GM19452 (cell line): ENCODE measurements at regions not wholly inside any gene's neighbourhood (a gene's known extent, or its start where the extent isn't known, plus 50 kb on each side); places are given as distances from the start of the nearest gene placed in this dataset.
"Not testable (repeated sequence)": the region's sequence is repeated elsewhere in the genome, so short reads cannot be mapped to it uniquely, and the experiment has no call there.

Experiments
- ATAC-seq: cut with Tn5 transposase; IDR thresholded peaks from one replicate; pipeline ENCODE4 v1.9.1; 2021; ENCODE audit not compliant: unreplicated experiment

DNA sequence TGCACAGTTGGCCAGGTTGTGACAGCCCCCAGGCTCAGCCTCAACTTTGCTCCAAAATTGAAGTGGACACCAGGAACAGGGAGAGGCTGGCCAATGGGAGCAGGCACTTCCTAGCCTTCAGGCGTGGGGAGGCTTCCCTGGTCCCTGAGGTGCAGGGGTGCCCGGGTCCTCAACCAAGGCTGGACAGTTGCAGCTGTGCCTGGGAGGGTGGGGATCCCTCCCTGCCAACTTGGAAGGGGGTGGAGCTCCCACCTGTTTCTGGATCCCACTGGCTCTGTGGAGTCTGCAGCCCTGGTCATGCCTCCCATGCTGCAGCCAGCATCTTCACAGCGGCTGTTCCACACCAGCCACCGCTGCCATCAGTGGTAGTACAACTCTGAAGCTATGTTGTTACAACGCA is 502.8 kb upstream of the SLITRK5 start:
- no peak for ATAC-seq

DNA sequence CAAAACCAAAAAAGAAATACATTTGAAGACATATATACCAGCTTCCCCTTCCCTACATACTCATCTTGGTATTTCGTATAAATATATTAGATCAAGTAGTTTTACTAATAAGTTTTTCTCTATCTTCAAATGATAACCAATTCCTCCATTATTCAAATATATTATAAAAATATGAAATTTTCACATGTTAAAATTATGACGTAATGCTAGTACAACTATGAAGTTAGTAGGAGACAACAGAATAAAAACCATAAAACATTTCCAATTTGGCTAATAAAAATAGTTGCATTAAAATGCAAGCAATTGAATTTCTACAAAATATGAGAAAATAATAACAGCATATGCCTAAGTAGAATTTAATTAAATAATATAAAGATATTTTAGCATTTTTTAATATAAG is 501.8 kb upstream of the SLITRK5 start:
- no peak for ATAC-seq

DNA sequence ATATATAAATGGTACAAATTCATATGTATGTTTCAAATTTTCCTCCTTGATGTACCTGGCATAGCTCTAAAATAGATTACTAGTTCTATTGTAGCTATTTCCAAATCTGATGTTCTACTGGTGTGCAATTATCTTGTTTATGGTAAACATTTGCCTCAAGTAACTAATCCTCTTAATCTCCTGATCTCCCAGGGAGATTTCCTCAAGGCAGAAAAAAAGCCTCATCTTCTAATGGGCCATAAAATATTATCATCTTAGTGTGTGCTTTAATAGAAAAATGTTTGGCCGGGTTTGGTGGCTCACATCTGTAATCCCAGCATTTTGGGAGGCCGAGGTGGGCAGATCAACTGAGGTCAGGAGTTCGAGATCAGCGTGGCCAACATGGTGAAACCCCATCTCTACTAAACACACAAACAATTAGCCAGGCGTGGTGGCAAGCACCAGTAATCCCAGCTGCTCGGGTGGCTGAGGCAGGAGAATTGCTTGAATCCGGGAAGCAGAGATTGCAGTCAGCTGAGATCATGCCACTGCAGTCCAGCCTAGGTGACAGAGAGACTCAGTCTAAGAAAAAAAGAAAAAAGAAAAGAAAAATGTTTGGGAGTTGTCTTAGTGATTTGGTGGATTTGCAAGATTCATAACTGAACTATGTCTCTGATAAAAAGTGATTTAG is 498.9 kb upstream of the SLITRK5 start:
- ATAC-seq: no peak

DNA sequence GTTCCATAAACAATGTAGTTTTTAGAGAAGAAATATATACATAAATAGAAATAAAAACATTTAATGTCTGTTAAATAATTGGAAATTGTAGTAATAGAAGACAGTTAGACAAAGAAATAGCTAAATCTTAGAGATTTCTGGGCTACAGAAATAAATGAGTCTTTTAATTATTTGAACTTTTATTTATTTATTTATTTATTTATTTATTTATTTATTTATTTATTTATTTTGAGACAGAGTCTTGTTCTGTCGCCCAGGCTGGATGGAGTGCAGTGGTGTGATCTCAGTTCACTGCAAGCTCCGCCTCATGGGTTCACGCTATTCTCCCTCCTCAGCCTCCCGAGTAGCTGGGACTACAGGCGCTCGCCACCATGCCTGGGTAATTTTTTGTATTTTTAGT is 486.0 kb upstream of the SLITRK5 start:
- ATAC-seq: not testable (repeated sequence)

DNA sequence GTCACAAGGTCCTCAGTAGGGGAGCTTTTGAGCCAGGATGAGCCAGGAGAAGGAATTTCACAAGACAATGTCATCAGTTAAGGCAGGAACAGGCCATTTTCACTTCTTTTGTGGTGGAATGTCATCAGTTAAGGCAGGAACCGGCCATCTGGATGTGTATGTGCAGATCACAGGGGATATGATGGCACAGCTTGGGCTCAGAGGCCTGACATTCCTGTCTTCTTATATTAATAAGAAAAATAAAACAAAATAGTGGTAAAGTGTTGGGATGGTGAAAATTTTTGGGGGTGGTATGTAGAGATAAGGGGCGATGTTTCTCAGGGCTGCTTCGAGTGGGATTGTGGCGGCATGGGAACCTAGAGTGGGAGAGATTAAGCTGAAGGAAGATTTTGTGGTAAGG is 484.5 kb upstream of the SLITRK5 start:
- not testable (repeated sequence) for ATAC-seq

DNA sequence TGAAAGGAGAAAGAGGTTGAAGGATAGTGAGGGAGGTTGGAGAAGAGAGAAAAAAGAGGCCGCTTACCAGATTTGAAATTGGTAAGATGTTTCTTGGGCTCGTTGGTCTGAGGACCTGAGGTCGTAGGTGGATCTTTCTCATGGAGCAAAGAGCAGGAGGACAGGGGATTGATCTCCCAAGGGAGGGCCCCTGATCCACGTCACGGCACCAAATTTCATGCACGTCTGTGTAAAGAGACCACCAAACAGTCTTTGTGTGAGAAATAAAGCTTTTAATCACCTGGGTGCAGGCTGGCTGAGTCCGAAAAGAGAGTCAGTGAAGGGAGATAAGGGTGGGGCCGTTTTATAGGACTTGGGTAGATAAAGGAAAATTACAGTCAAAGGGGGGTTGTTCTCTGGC is 479.7 kb upstream of the SLITRK5 start:
- not testable (repeated sequence) for ATAC-seq

DNA sequence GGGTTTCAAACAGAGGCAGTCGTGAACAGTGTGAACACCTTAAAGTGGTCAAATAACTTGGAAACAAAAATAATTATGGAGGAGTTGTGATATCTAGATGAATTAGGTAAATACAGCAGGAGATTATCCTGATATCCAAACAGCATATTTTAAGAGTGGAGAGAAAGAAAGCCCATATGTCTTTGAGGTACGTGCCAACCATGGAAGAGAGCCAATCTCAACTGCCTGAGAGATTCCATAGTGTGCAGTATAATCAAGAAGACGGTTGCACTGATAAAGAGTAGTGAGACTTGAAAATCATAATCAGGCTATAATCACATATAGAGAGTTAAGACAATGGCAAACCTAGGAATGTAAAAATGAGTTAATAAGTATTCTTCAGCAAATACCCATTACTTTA is 472.8 kb upstream of the SLITRK5 start:
- ATAC-seq: no peak

DNA sequence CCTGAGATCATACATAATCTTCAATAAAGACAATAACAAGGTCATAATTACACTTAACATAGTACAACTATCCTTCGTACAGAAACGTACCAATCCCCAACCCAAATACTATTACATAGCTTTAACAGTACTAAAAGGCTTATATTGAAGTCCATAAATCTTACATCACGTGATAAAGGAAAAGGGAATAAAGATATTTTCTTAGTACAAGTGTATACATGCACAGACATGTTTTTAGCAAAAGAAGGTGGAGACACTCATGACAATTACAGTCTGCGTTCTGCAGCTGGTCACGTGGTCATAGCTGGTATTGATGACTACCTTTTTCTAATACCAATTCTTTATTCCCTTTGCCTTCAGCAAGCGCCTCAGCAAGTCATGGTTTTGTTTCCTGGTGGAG is 464.5 kb upstream of the SLITRK5 start:
- ATAC-seq: no peak

DNA sequence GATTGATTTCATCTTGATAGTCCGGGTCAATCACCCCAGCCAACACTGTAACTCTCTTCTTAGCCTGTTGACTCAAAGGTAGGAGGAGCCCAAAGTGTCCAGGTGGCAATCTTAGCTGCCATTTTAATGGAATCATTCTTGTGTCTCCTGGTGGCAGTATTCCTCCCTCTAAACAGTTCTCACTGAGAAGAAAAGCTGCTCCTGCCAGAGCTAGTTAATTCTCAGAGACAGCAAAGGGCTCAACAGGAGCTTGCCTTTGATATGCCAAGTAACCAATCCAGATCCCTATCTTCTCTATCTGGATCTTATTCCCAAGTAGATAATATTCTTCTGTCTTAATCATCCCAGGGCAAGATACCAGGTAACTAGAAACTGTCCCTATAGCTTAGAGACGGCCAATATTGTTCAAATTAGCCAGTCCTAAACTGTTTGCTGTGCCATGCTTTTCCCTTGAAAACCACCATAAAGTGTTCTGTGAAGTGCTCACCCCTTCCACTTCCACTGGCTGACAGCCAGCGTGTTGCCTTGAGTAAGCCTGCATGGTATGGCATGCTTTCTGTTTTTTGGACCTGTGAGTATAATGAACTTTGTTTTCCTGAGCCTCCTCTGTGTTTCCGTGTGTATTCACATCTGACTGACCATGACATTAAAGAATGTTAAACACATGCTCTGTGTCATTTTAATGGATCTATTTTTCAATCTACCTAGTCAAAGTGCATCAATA is 463.7 kb upstream of the SLITRK5 start:
- no peak for ATAC-seq

DNA sequence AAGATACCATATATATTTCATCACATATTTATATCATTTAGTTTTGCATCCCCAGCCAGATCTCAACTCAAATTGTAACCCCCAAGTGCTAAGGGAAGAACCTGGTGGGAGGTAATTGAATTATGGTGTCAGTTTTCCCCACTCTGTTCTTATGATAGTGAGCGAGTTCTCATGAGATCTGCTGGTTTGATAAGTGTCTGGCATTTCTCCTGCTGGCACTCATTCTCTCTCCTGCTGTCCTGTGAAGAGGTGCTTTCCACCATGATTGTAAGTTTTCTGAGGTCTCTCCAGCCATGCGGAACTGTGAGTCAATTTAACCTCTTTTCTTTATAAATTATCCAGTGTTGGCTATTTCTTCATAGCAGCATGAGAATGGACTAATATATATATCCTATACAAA is 462.5 kb upstream of the SLITRK5 start:
- no peak for ATAC-seq

DNA sequence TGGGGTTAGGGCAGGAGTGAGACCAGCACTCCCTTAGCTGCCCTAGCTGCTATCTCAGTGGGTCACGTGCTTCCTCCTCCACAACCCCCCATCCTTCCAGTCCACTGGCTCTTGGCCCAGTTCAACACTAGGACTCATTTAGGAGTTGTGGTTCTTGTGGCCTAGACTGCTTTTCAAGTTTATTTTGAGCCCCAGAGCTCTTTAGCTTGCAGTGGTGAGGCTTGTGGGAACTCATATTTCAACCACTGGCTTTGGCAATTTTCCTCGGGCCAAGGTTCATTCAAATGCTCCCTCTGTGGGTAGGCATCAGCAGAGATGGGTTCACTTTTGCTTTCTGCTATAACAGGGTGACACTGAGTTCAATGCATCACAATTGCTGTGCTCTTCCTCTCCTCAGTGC is 436.2 kb upstream of the SLITRK5 start:
- no peak for ATAC-seq

DNA sequence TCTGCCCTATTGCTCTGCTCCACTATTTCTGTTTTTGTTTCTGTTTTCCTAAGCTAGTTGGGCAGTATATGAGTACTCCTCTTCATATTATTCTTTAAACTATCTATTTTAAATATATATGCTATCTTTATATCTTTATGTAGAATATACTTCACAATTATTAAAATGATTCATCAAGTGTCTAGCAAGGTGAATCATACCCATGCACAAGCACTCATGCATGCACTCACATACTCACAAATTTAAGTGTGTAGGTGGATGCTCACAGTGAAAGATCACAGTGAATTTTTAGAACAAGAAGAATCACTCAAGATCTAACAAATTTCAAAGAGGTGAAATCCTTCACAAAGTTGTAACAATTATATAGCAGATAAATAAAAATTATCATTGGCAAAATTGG is 435.6 kb upstream of the SLITRK5 start:
- ATAC-seq: no peak

DNA sequence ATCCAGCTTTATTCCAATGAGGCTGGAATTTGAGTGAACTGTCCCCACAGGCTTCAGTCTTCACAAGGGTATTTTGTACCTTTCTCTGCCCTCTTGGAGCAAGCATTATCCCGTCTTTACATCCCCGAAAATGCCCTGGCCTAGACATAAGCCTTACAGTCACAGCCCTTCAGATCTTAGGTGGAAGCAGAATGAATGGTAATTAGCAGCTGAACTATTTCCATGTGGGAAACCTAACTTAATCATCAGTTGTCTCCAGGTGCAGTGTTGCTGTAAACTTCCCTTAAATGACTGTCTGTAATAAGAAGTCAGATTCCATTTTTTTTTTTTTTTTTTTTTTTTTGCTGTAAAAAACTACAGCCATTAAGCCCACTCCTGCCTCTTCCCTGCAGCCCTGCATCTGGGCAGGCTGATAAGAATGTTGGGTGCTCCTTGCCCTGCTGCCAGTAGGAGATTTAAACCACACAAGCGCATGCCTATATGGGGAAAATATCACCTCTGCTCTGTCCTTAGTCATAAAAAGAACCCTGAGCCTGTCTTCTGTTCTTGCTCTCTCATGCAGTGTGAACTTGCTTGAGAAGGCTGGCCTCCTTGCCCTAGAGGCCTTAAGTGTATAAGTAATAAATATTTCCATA is 426.8 kb upstream of the SLITRK5 start:
- no peak for ATAC-seq

DNA sequence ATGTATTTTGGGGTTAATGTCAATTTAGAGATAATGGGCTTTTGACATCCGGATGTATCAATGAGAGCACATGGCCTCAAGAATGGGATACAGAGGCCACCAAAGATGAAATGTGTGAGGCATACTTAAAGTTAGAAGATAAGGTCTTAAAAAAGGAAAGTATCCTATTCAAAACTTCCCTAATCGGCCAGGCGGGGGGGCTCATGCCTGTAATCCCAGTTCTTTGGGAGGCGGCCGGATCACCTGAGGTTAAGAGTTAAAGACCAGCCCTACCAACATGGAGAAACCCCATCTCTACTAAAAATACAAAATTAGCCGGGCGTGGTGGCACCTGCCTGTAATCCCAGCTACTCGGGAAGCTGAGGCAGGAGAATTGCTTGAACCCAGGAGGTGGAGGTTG is 421.3 kb upstream of the SLITRK5 start:
- ATAC-seq: not testable (repeated sequence)

DNA sequence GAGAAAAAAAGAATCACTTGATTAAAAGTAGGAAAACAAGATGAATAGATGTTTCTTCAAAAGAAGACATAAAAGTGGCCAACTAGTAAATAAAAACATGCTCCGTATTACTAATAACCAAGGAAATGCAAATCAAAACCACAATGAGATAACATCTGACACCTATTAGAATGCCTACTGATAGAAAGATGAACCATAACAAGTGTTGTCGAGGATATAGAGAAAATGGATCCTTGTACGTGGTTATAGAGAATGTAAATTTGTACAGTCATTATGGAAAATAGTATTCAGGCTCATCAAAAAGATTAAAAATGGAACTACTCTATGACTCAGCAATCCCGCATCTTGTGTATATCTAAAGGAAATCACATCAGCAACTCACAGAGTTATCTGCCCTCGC is 415.8 kb upstream of the SLITRK5 start:
- no peak for ATAC-seq

DNA sequence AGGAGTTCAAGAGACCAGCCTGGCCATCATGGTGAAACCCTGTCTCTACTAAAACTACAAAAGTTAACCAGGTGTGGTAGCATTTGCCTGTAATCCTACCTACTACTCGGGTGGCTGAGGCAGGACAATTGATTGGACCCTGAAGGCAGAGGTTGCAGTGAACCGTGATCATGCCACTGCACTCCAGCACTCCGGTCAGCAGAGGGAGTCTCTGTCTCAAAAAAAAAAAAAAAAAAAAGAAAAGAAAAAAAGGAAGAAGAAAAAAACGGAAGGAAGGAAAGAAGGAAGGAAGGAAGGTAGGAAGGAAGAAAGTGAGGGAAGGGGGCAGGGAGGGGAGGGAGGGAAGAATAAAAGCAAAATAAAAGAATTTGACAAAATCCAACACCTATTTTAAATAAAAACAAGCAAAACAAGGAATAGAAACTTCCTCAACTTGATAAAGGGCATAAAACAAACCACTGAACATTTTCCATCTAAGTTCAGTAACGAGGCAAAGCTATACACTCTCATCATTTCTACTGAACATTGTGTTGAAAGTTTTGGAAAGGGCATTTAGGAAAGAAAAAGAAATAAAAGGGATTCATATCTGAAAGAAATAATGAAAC is 411.6 kb upstream of the SLITRK5 start:
- no peak for ATAC-seq

DNA sequence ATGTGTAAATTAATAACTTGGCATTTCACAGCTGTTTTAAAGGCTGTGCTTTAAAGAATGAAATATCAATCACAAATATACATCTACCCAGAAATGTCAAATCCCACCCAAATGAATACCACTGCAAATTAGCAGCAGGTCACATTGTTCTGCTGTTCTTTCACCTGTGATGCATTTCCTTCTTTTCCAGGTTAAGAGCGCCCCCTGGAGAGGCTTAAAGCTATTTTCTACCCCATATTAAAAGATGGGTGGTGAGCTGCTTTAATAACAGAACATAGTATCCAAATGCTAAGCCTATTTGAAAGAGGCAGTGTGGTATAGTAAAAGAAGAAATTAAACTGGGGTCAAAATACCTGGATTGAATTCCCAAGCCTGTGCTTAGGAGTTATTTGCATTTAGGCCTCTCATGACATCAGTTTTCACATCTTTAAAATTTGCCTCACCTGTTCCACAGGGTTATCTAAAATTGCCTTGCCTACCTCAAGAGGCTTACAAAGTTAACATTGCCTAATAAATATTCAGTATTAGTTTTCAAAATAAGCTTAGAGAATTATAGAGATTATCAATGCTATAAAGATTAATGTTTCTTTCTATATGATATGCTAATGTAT is 396.9 kb upstream of the SLITRK5 start:
- ATAC-seq: no peak

DNA sequence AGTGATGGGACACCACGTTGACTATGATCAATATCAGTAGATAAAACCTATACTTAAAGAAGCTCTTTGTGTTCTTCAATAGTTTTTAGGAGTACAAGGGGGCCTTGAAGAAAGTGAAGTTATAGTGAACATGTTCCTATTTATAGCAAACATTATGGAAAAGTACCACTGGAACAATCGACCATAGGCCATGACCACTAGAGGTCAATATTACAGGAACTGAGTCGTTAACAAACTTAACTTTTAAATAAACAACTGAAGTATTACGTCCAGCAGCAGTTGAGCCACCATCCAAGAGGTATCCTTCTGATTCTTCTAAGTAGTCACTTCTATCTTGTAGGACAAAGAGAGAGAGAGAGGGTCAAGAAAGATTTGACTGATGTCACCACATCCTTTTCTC is 391.0 kb upstream of the SLITRK5 start:
- ATAC-seq: no peak

DNA sequence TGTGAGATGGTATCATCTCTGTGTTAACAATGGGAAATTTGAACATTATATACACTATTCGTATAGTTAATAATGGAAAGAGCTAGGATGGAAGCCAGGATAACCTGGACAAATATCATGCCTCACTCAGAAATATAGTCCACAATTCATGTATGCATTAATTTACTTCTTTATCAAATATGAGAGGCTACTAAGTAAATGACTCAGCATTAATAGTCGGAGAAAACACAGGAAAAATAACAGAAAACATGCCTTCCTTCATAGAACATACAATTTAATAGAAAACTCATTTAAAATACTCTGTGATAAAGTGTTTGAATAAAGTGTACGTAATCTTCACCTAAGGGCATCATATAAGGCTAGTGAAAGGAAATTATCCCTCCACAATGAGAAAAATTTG is 383.4 kb upstream of the SLITRK5 start:
- no peak for ATAC-seq

DNA sequence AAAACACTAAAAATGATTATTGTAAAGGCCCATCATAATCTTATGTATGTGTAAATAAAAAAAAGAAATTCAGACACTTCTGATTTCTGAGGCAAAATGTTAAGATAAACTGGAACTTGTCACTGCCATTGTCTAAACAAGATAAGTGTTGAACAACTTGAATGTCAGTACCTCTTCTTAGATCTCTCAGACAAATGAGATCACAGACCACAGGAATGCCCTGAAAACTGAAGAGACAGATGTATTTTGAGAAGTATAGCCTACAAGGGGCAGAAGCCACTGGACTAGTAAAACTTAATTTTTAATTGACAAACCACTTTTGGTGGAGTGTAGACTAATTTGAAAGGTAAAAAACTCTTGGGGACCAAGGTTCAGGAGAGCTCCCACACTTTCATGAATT is 375.5 kb upstream of the SLITRK5 start:
- no peak for ATAC-seq

DNA sequence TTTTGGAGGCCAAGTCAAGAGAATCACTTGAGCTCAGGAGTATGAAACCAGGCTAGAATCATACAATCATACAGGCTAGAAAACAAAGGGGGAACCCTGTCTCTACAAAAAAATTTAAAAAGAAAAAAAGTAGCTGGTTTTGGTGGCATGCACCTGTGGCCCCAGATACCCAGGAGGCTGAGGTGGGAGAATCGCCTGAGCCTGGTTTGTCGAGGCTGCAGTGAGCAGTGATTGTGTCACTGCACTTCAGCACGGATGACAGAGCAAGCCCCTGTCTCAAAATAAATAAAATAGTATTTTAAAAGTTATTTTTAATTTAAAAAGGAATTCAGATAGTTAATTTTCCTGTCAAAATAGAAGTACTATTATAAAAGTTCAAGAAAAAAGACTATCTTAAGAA is 369.1 kb upstream of the SLITRK5 start:
- no peak for ATAC-seq

DNA sequence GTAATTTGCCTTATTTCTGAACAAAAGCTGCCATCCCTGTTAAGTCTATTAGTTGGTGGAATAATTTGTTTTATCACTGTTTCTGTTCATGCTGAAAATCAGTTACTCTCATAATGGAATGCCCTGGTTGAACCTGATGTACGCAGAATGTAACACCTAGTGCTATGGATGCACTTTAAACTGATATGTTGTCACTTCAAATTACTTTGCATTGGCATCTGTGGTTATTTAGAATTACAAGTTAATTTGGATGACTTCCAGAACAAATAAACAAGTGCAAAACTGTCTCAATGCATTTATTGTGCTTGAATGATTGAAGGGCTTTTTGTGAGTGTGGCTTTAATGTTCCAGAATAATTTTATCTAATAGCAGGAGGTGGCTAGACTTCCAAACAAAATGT is 368.2 kb upstream of the SLITRK5 start:
- no peak for ATAC-seq
